ENCODE measurements at regions not wholly inside any gene's neighbourhood (a gene's known extent, or its start where the extent isn't known, plus 50 kb on each side); places are given as distances from the start of the nearest gene placed in this dataset.

DNA sequence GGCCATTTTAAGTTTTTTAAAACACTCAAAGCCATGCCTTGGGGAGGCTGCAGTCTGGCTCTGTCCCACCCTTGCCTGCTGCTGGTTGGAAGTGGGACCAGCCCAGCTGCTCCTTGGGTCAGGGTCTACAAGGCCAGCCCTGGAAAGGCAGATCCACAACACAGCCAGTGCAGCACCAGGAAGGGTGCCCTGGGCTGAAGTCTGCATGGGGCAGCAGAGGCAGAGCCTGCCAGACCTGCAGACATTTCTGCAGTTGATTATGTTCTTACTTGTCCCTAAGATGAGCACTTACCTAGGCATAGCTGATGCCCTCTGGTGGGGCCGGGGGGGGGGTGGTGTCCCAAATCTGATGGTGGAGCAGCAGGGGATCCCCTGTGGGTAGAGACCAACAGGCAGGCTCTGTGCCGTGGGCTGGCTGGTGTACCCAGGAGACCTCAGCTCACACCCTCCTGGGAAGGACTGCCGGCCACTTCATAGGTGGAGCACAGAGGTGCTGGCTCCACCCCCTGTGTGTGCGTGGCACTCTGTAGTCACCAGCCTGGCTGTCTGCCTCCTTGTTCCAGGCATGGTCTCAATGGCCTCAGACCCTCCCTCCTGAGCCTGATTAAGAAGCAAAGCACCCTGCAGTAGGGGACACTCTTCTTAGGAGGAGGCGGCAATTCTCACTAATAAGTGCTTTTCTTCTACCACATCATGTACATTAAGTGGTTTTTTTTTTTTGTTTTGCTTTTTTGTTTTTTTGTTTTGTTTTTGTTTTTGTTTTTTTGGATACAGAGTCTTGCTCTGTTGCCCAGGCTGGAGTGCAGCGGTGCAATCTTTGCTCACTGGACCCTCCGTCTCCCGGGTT is 97.4 kb upstream of the KLF13 start:
- POLR2A ChIA-PET (ENCODE audit: partially characterized antibody), result interaction anchor here (0.7 kb wide), 1 partner anchor 191 kb away, joined by 3 read pairs; no protein-coding TSS in a partner anchor
- Histone ChIP-seq H3K79me1 (ENCODE audit: low read depth, low read length) (no peaks in the 10 kb centered on the region), H2BK120ac (replicated peaks; ENCODE audit: low read depth, low read length) (no peak overlapping the region), H3K18ac (ENCODE audit: extremely low read depth, low read length) (no peak overlapping the region), H2BK15ac (ENCODE audit: low read length) (0 out of 2 replicates have a peak overlapping the region, but pooled peaks have one; percentile 8), H2AFZ (ENCODE audit: low read length) (0 out of 2 replicates have a peak overlapping the region, but pooled peaks have one; percentile 39), H2AK5ac (ENCODE audit: low read depth, low read length) (no peak overlapping the region), H3K56ac (replicated peaks; ENCODE audit: insufficient read length, low read depth, low read length) (no peak overlapping the region), H3K27ac (ENCODE audit: low read depth, low read length) (no peak overlapping the region), H3K23ac (ENCODE audit: insufficient read length) (no peak overlapping the region), H3K9me3 (ENCODE audit: insufficient read depth in 2 of 2, low read depth in 1 of 2, low read length in 1 of 2) (no peaks in the 10 kb centered on the region), H2BK20ac (ENCODE audit: low read length) (no peak overlapping the region), H3K4me3 (ENCODE audit: extremely low read depth in 1 of 4, insufficient read depth in 2 of 4, low read depth in 3 of 4, low read length in 4 of 4) (no peak overlapping the region), H3K4me1 (replicated peaks in 1 of 4; ENCODE audit: control insufficient read depth in 3 of 4, insufficient read depth in 4 of 4, low read length in 3 of 4) (peaks cover 0 to 4% (median 0%) of the 10 kb centered on the region in 4 experiments; a peak in 1 of 7 replicates), H3K79me2 (ENCODE audit: control insufficient read depth in 1 of 2, insufficient read depth in 2 of 2, low read length in 2 of 2) (no peaks in the 10 kb centered on the region), H3K4me2 (ENCODE audit: insufficient read depth in 1 of 2, low read depth in 2 of 2, low read length in 2 of 2) (no peak overlapping the region), H4K5ac (ENCODE audit: insufficient read length, low read depth, low read length) (no peak overlapping the region), H4K8ac (ENCODE audit: extremely low read depth, insufficient read depth, low read length) (no peak overlapping the region), H3K14ac (ENCODE audit: insufficient read length) (no peak overlapping the region), H4K20me1 (replicated peaks in 1 of 2; ENCODE audit: control insufficient read depth in 1 of 2, insufficient read depth in 2 of 2, low read length in 2 of 2) (no peaks in the 10 kb centered on the region), H3K36me3 (ENCODE audit: control insufficient read depth in 2 of 4, insufficient read depth in 4 of 4, low read length in 3 of 4) (no peaks in the 10 kb centered on the region), H4K91ac (replicated peaks; ENCODE audit: insufficient read length, low read length) (no peak overlapping the region), H3K27me3 (replicated peaks in 1 of 4; ENCODE audit: control insufficient read depth in 3 of 4, extremely low read depth in 1 of 4, insufficient read depth in 3 of 4, low read length in 3 of 4) (no peaks in the 10 kb centered on the region), H3K4ac (replicated peaks; ENCODE audit: insufficient read length, low read depth, low read length) (peak overlapping the region; percentile 27), H2BK12ac (ENCODE audit: low read depth, low read length) (no peak overlapping the region; the same call in 1 of the 2 replicates), H2BK5ac (ENCODE audit: low read depth, low read length) (no peak overlapping the region), H3K23me2 (ENCODE audit: low read depth, low read length) (no peaks in the 10 kb centered on the region), H3K9ac (replicated peaks in 1 of 4; ENCODE audit: extremely low read depth in 1 of 4, low read depth in 3 of 4, low read length in 3 of 4) (no peak overlapping the region)
- no peak for FAIRE-seq
- DNase-seq (ENCODE audit: low read depth in 1 of 2, low spot score in 2 of 2), result no peak
- 88% methylated on average over 6 of the region's 8 CpGs; no CpG with 5 or more reads in 1 of the 2 experiments for WGBS, 2 experiments (ENCODE audit: extremely low coverage in 1 of 2, insufficient coverage in 1 of 2, insufficient read length in 1 of 2, insufficient replicate concordance in 2 of 2, low coverage in 1 of 2, low lambda C conversion rate in 2 of 2, missing lambda C conversion rate in 1 of 2)
- CTCF ChIA-PET (ENCODE audit: partially characterized antibody), result interaction anchor here (2.0 kb wide), 1 partner anchor 259 kb away, joined by 11 read pairs; no protein-coding TSS in a partner anchor
- TF ChIP-seq HDAC2 (IDR thresholded peaks at IDR 0.05; ENCODE audit: borderline replicate concordance in 1 of 2, low read depth in 2 of 2, low read length in 2 of 2) (no peak), SP2 (IDR thresholded peaks at IDR 0.05; ENCODE audit: low read length) (no peak), HDAC6 (IDR thresholded peaks at IDR 0.05; ENCODE audit: low read depth, low read length) (no peak), CEBPB (IDR thresholded peaks at IDR 0.05; ENCODE audit: low read depth, low read length) (no peak), MAFK (IDR thresholded peaks at IDR 0.05; ENCODE audit: low read depth, low read length) (no peak), CHD1 (IDR thresholded peaks at IDR 0.05; ENCODE audit: low read depth, low read length) (no peak)
